SK-N-SH (cell line): ENCODE measurements at regions not wholly inside any gene's neighbourhood (a gene's known extent, or its start where the extent isn't known, plus 50 kb on each side); places are given as distances from the start of the nearest gene placed in this dataset.

Experiments used
- EZH2phosphoT487 ChIP-seq: fragments of 200-600 bp; sonication (generic); IDR thresholded peaks from 2 replicates; pipeline ENCODE4 v1.6.1; 2017; ENCODE audit warnings: low read depth, mixed run types, mild to moderate bottlenecking, antibody characterized with exemption, moderate library complexity, borderline replicate concordance
- GABPA ChIP-seq: IDR thresholded peaks from 2 replicates; pipeline ENCODE4 v1.4.0; 2012; ENCODE audit warnings: low read depth, mild to moderate bottlenecking
- NRF1 ChIP-seq: IDR thresholded peaks from 2 replicates; pipeline ENCODE4 v1.6.1; 2012; ENCODE audit warnings: low read depth, mild to moderate bottlenecking, low read length
- RCOR1 ChIP-seq: fragments of 150-350 bp; IDR thresholded peaks from 2 replicates; pipeline ENCODE4 v1.6.1; 2017; ENCODE audit warnings: antibody characterized with exemption, low read length
- RXRA ChIP-seq: IDR thresholded peaks from 2 replicates; pipeline ENCODE4 v1.4.0; 2012; ENCODE audit warnings: low read depth, mild to moderate bottlenecking, borderline replicate concordance
- ZBTB33 ChIP-seq: IDR thresholded peaks from 2 replicates; pipeline ENCODE4 v1.4.0; 2012; ENCODE audit warnings: low read depth, borderline replicate concordance
- TF ChIP-seq, protein P1 (sequence below): fragments of 200-600 bp; sonication (generic); IDR thresholded peaks from 2 replicates; pipeline ENCODE4 v1.6.1; 2017; ENCODE audit warnings: antibody characterized with exemption, mild to moderate bottlenecking, moderate library complexity

DNA sequence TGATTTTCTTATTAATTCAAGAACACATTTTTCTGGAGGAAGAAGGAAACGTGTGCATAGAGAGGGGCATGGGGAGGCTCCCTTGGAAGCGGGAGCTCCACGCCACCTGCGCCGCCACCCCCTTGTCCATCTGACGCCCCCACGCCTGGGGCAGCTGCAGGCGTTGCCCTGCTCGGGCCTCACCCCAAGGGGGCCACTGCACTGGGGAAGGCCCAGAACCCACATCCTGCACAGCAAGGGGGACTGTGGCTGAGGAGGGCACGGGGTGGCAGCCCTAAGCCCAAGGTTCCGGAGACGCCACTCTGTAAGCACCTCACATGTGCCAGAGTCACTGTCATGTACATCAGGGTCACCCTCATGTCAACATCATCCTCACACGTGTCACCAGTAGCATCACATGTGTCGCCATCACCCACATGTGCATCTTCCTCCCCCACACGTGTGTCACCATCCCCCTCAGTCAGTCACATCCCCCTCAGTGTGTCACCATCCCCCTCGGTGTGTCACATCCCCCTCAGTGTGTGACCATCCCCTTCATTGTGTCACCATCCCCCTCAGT, 486.7 kb upstream of the SALL3 start:
- TF ChIP-seq GABPA, result no peak
- TF ChIP-seq, protein P1, sequence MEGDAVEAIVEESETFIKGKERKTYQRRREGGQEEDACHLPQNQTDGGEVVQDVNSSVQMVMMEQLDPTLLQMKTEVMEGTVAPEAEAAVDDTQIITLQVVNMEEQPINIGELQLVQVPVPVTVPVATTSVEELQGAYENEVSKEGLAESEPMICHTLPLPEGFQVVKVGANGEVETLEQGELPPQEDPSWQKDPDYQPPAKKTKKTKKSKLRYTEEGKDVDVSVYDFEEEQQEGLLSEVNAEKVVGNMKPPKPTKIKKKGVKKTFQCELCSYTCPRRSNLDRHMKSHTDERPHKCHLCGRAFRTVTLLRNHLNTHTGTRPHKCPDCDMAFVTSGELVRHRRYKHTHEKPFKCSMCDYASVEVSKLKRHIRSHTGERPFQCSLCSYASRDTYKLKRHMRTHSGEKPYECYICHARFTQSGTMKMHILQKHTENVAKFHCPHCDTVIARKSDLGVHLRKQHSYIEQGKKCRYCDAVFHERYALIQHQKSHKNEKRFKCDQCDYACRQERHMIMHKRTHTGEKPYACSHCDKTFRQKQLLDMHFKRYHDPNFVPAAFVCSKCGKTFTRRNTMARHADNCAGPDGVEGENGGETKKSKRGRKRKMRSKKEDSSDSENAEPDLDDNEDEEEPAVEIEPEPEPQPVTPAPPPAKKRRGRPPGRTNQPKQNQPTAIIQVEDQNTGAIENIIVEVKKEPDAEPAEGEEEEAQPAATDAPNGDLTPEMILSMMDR, result no peak
- TF ChIP-seq RXRA, result no peak
- TF ChIP-seq EZH2phosphoT487, result no peak
- TF ChIP-seq NRF1, result no peak
- TF ChIP-seq ZBTB33, result no peak
- TF ChIP-seq RCOR1, result no peak
